Ishikawa (cell line): ENCODE measurements at regions not wholly inside any gene's neighbourhood (a gene's known extent, or its start where the extent isn't known, plus 50 kb on each side); places are given as distances from the start of the nearest gene placed in this dataset.

Experiments used
- CEBPB ChIP-seq: IDR thresholded peaks from 2 replicates; pipeline ENCODE4 v1.6.1; 2012
- CREB1 ChIP-seq: IDR thresholded peaks from 2 replicates; pipeline ENCODE4 v1.6.1; 2012; ENCODE audit warnings: low read depth
- EGR1 ChIP-seq: IDR thresholded peaks from 2 replicates; pipeline ENCODE4 v1.6.1; 2012
- EP300 ChIP-seq: IDR thresholded peaks from 2 replicates; pipeline ENCODE4 v1.6.1; 2012; ENCODE audit warnings: borderline replicate concordance
- FOXM1 ChIP-seq: IDR thresholded peaks from 2 replicates; pipeline ENCODE4 v1.6.1; 2012; ENCODE audit warnings: low read depth, borderline replicate concordance
- MAX ChIP-seq: IDR thresholded peaks from 2 replicates; pipeline ENCODE4 v1.6.1; 2012
- NFIC ChIP-seq: IDR thresholded peaks from 2 replicates; pipeline ENCODE4 v1.6.1; 2012
- RAD21 ChIP-seq: IDR thresholded peaks from 2 replicates; pipeline ENCODE4 v1.6.1; 2012; ENCODE audit warnings: low read depth
- TAF1 ChIP-seq: IDR thresholded peaks from 2 replicates; pipeline ENCODE4 v1.6.1; 2012; ENCODE audit warnings: low read depth, mild to moderate bottlenecking
- TCF12 ChIP-seq: IDR thresholded peaks from 2 replicates; pipeline ENCODE4 v1.6.1; 2012; ENCODE audit warnings: low read depth
- TEAD4 ChIP-seq: IDR thresholded peaks from 2 replicates; pipeline ENCODE4 v1.6.1; 2012
- USF1 ChIP-seq: IDR thresholded peaks from 2 replicates; pipeline ENCODE4 v1.6.1; 2012
- YY1 ChIP-seq: IDR thresholded peaks from 2 replicates; pipeline ENCODE4 v1.6.1; 2012; ENCODE audit warnings: low read depth
- ZBTB7A ChIP-seq: IDR thresholded peaks from 2 replicates; pipeline ENCODE4 v1.6.1; 2012; ENCODE audit warnings: low read depth
- TF ChIP-seq, protein P1 (sequence below): IDR thresholded peaks from 2 replicates; pipeline ENCODE4 v1.6.1; 2012; ENCODE audit warnings: low read depth, mild to moderate bottlenecking

DNA sequence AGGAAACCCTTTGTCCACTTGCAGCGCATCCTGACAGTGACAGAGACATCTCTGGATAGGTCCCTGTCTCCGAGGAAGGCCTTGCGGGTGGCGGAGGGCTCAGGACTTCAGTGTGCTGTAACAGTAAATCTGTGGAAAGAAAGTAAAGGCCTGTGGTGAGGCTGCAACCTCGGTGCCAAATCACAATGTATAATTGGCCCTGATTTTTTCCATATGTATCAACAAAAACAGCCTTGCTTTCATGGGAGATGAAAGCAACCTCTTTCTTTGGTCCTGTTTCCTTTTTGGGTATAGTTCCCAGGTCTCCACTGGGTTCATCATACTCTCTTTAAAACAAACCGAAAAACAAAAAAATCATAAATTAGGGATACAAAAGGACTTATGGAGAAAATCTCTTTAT, 110.9 kb upstream of the BMPER start:
- TF ChIP-seq ZBTB7A: no peak
- no peak for TF ChIP-seq MAX
- no peak for TF ChIP-seq YY1
- no peak for TF ChIP-seq EGR1
- TF ChIP-seq CEBPB: no peak
- no peak for TF ChIP-seq RAD21
- TF ChIP-seq, protein P1, sequence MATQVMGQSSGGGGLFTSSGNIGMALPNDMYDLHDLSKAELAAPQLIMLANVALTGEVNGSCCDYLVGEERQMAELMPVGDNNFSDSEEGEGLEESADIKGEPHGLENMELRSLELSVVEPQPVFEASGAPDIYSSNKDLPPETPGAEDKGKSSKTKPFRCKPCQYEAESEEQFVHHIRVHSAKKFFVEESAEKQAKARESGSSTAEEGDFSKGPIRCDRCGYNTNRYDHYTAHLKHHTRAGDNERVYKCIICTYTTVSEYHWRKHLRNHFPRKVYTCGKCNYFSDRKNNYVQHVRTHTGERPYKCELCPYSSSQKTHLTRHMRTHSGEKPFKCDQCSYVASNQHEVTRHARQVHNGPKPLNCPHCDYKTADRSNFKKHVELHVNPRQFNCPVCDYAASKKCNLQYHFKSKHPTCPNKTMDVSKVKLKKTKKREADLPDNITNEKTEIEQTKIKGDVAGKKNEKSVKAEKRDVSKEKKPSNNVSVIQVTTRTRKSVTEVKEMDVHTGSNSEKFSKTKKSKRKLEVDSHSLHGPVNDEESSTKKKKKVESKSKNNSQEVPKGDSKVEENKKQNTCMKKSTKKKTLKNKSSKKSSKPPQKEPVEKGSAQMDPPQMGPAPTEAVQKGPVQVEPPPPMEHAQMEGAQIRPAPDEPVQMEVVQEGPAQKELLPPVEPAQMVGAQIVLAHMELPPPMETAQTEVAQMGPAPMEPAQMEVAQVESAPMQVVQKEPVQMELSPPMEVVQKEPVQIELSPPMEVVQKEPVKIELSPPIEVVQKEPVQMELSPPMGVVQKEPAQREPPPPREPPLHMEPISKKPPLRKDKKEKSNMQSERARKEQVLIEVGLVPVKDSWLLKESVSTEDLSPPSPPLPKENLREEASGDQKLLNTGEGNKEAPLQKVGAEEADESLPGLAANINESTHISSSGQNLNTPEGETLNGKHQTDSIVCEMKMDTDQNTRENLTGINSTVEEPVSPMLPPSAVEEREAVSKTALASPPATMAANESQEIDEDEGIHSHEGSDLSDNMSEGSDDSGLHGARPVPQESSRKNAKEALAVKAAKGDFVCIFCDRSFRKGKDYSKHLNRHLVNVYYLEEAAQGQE: no peak
- TF ChIP-seq CREB1: no peak
- no peak for TF ChIP-seq FOXM1
- TF ChIP-seq TAF1: no peak
- TF ChIP-seq NFIC: no peak
- TF ChIP-seq TCF12: no peak

- TF ChIP-seq TAF1 (no peak), YY1 (no peak), EGR1 (no peak), TCF12 (no peak), NFIC (no peak), MAX (no peak), CEBPB (no peak), ZBTB7A (no peak), RAD21 (no peak), FOXM1 (no peak), CREB1 (no peak), EP300 (no peak), TEAD4 (no peak)
- TF ChIP-seq, protein P1: no peak
These were observed 110.4 kb upstream of the BMPER start for GRCh38 chr7:33794959-33795358.

- TF ChIP-seq ZBTB7A (no peak), EGR1 (no peak), NFIC (no peak), YY1 (no peak), USF1 (no peak), TEAD4 (no peak), TAF1 (no peak), EP300 (no peak), FOXM1 (no peak), CREB1 (no peak), CEBPB (no peak), RAD21 (no peak), MAX (no peak), TCF12 (no peak)
- TF ChIP-seq, protein P1: no peak
These were observed 108.8 kb upstream of the BMPER start for GRCh38 chr7:33796538-33796937.

- TF ChIP-seq CREB1 (no peak), EGR1 (no peak), EP300 (no peak), USF1 (no peak), FOXM1 (no peak), TAF1 (no peak), CEBPB (no peak), YY1 (no peak), TCF12 (no peak), ZBTB7A (no peak), TEAD4 (no peak), NFIC (no peak), MAX (no peak), RAD21 (no peak)
- TF ChIP-seq, protein P1: no peak
These were observed 106.5 kb upstream of the BMPER start for GRCh38 chr7:33798686-33799325.
